GM21529 (cell line): ENCODE measurements at regions not wholly inside any gene's neighbourhood (a gene's known extent, or its start where the extent isn't known, plus 50 kb on each side); places are given as distances from the start of the nearest gene placed in this dataset.
"Not testable (repeated sequence)": the region's sequence is repeated elsewhere in the genome, so short reads cannot be mapped to it uniquely, and the experiment has no call there.

Experiments used
- ATAC-seq: cut with Tn5 transposase; IDR thresholded peaks from one replicate; pipeline ENCODE4 v1.9.1; 2021; ENCODE audit not compliant: unreplicated experiment

DNA sequence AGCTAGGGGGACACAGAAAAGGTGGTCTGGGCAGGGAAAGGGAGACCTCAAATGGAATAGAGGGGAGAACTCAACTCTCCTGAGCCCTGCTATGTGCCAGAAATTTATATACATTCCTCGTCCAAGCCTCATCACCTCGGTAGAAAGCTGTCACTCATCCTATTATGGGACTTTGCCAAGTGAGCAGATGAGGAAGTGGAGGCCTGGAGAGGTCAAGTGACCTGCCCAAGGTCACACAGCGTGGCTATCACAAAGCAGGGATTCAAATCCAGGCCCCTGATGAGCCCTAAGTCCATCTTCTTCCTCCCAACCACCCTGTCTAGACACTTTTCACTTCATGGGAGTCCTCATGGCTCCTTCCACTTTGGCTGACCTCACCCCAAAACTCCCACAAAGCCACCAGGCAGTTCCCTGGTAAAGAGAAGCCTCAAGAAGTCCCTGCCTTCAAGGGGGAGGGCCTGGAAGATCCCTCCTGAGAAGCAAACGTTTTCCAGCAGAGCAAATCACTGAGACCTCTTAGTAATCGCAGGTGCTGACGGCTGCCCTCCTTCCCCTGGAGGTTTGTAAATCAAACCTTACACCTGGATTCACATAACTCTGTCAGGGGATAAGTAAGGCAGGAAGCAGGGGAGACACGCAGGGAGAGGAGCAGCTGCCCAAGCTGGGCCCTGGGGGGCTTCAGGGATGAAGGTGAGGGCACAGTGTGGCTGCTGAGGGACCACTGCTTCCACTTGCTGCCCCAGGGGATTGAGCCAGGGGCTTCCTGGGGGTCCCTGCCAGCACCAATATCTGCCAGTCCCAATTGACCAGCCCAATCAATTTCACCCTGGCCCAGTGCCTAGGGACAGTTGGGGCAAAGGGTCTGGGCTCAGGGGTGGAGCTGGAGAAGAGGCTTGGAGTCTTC is 351.2 kb downstream of the MATN1 start:
- no peak for ATAC-seq

DNA sequence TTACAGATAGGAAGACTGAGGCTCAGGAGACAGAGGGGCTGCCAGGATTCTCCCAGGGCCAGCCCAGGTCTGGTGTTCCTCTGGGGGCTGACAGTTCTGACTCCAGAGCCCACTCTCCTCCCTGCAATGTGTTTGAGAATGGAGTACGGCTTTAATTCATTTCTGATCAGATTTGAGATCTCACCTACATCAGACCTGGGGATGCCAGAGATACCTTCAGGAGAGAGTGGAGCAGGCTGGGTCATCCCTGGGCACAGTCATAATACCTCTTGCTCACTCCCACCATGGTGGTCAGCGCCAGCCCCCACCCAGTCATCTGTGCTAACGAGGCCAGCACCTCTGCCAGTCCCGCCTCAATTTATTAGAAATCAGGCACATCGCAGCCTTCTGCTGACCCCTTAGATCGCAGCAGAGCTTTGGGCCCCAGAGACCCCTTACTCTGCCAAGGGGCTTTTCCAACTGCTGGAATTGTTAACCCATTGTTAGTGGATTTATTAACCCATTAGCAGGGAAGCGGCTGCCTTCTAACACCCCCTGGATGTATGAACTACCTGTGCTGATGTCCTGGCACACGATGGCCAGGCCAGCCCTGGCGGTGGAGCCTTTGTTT is 352.1 kb downstream of the MATN1 start:
- no peak for ATAC-seq

DNA sequence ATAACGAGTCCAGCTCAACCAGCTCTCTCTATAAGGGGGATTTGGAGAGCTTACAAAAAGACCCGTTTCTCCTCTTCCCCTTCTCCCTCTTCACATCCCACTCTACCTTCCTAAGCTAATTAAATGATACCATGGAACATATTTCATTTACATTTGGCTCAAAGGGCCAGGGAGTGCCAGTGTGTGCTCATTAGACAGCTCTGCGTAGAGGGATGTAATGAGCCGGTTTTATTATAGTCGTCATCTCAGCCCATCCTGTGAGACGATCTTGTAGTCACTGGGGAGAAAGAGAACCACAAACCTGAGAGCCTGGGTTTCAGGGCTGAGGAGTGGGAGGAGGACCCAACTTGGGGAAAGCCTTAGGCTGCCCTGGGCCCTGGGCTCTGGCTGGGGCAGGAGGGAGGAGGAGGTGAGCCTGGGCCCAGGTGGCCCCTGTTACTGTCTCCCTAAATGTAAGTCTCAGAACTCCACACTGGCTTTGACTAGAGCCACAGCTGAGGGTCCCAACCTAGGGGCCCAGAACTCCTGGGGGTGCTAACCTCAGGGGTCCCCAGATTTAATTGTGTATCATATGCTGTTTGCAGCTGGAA is 354.6 kb downstream of the MATN1 start:
- ATAC-seq = no peak

DNA sequence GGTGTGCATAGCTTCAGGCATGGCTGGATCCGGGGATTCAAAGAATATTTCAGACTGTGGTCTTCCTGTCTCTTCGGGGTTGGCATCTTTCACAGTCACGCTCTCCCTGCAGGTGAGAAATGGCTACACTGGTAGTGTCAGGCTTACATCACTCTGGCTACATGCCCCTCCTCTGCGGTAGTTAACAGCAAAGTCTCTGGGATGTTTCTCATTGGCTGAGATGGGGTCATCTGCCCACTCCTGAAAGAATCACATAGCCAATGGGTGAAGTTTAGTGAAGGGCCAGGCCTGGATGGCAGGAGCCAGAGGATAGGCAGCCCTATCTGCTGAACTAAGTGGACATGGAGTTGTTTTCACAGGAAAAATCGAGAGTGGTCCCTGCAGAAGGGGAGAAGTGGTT is 356.5 kb downstream of the MATN1 start:
- ATAC-seq = no peak

DNA sequence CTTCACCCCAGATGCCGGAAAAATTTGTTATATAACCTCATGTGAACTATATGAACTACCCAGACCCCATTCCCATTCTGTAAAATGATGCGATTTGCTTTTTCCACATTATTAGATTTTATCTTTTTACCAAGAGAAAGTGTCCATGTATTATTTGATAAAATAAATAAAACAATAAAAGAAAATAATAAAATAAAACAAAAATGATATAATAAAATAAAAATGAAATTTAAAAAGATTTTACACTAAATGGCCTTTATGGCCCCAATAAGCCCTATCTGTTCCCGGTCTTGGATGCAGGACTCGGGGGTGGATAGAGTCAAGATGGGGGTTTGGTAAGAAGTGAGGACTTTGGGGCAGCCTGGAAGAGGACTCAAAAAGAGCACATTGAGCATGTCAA is 357.2 kb downstream of the MATN1 start:
- no peak for ATAC-seq

DNA sequence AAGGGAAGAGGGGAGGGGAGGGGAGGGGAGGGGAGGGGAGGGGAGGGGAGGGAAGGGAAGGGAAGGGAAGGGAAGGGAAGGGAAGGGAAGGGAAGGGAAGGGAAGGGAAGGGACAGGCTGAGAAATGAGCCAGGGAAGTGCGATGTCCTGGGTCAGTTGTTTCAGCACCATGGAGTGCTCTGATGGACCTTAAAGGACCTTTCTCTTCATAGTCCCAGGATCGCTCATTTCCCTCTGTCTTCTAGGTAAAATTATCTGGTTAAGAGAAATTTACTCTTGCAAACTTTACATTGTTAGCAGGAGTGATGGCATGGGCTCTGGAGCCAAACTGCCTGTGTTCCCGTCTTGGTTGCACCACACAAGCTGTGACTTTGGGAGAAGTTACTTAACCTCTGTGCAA is 357.8 kb downstream of the MATN1 start:
- ATAC-seq = no peak

DNA sequence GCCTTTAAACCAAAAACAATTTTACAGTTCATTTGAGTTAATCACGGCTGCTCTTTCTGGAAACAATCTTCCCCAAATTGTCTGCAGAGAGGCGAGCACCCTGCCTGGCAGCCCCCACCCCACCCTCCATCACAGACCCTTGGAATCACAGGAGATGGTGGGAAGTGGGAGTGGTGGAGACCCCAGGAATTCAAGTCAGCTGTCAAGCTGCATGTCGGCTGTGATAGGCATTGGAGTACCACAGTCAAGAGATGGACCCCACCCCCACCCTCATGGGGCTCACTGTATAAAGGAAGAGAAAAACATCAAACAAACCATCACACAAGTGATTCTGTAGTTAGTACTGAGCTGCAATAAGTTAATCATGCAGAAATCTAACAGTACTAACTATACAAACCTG is 360.4 kb downstream of the MATN1 start:
- no peak for ATAC-seq

DNA sequence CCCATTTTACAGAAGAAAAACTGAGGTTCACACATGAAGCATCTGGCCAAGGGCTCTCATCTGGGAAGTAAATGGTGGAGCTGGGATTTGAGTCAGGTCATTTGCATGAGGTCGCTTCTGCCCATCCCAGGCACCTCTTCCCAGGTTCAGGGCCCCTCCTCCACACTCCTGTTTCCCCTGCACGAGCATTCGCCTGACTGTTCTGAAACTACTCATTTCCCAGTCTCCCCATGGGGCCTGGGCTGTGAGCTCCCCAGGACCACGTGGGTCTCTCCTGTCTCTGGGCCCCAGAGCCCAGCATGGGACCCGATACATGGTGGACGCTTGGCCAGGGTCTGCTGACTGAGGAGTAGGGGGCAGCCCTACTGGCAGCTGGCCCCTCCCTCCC is 360.8 kb downstream of the MATN1 start:
- no peak for ATAC-seq

DNA sequence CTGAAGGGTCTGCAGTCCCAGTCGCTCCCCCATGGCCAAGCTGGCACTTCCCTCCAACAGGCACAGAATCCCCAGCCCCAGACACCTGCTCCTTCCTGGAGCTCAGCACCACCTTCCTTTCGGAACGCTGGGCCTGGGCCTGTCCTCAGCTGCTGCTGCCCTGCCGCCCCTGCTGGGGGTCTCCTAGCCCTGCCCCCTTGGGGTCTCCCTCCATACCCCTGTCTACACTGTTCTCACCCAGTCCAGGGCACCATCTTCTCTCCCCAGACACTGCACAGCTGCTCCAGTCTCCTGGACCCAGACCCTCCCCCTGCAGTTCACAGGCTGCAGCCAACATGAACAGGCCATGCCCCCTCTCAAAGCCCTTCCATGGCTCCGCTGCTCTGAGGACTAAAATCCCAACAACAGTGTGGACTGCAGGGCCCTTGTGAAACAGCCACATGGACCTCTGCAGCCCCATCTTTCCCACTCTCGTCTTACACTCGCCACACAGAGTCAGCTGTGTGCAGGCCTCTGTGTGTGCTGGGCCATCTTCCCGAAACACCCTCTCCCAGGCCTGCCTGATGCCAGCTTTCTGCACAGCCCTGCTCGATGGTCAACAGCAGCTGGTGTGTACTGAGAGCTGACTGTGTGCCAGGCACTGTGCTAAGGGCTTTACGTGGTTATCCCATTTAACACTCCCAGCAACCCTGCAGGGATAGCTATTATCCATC is 361.3 kb downstream of the MATN1 start:
- ATAC-seq = not testable (repeated sequence)

DNA sequence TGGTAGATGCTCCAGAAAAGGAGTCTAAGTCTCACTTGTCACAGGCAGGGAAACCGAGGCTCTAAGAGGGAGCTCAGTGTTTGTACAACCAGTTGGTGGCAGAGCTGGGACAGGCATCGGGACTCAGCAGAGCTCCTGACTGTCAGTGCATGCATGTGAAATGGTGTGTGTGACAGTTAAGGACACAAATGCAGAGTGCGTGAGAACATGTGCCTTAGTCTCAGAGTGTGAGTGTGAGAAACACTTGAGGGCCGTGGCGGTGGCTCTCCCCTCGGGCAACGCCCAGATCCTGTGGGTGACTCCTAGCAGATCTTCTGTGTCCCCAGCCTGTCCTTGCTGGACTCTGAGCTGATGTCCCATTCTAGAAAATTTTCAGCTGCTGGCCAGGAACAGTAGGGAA is 362.6 kb downstream of the MATN1 start:
- ATAC-seq = no peak

DNA sequence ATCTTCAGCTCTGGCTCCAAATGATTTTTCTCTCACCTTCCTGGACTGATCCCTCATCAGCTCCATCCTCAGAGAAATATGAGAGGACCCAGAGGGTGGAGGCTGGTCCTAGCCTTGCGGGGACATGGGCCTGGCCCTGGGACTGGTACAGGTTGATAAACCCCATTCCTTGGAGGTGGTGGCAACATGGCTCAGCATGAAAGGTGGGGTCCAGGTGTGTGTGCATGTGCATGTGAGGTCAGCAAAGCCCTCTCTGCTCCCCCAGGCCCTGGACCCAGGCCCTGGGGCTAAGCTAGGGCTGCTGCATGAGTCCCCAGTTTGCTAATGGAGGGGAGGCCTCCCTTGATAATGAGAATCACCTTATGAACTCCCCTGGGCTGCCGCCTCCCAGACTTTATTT is 363.1 kb downstream of the MATN1 start:
- no peak for ATAC-seq

DNA sequence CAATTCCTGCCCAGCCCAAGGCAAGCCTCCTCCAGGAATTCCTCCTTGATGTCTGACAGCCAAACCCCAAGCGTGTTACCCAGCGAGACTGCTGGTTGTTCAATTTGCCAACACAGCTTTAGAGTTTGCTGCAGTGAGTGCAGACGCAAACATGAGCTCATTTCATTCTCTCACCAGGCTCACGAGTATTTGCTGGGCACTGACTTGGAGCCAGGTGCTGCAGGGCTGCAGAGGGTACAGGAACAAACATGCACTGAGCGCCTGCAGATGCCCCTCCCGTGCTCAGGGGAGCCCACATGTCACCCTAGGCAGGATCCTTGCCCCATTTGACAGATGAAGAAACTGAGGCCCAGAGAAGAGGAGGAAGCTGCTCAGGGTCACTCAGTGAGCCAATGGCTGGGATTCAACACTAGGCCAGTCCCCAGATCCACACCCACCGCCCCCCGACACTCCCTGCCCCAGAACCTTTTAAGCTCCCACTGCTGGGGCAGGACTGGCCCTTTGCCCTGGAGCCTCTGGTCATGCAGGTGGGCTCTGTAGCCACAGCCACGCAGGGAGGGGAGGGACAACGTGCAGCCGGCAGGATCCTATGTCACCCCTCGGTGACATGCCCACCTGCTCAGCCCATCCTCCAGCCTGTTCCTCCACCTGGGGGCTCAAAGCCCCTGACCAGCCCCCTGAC is 363.7 kb downstream of the MATN1 start:
- no peak for ATAC-seq

DNA sequence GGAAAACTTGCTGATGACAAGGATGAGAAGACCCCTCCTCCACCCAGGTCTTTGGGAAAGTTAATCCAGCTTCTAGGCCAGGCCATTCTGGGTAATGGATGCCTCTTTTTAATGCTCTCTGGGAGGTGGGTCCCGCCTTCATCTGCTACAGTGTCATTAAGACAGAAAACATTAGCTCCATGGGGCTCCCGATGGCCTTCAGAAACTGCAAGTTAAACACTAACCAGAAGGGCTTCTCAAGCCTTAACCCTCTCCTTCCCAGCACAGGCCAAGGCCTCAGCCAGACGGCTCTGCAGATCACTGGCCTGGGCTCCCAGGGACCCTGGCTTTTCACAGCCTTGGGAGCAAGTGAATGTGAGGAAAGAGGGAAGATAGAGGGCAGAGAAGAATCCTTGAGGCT is 364.9 kb downstream of the MATN1 start:
- no peak for ATAC-seq

DNA sequence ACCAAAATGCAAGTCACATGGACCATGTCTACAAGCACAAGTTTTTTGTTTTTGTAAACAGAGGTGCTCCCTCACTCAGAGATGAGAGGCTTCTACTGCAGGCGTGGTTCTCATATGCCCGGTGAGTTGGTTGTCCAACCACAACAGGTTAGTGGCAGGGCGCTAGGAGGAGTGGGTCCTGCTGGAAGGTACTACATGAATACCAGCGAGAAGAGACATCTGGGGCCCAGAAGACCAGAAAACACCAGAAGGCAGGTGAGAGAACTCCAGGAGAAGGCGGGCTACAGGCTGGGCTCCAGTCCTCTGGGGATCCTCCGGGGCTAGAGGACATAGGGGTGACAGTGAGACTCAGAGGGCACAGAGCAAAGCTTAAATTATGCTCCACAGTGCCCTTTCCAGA is 366.5 kb downstream of the MATN1 start:
- ATAC-seq = no peak

DNA sequence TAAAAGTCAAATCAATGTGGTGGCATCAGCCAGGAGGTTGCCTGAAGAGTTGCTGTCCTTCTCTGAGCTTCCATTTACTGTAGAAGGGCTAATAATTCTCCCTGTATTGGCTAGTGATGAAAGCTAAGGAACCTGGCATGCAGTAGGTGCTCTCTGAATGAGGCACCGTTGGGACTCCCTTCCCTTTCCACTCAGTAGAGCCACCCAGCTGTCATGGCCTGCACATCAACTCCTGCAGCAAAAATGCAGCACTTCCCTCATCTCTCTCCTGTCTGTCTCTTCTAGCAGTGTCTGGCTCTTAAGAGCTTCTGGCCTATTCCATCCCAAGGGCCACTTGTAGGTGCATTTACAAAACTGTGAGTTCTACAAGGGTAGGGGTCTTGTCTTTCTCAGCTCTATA is 369.0 kb downstream of the MATN1 start:
- no peak for ATAC-seq

DNA sequence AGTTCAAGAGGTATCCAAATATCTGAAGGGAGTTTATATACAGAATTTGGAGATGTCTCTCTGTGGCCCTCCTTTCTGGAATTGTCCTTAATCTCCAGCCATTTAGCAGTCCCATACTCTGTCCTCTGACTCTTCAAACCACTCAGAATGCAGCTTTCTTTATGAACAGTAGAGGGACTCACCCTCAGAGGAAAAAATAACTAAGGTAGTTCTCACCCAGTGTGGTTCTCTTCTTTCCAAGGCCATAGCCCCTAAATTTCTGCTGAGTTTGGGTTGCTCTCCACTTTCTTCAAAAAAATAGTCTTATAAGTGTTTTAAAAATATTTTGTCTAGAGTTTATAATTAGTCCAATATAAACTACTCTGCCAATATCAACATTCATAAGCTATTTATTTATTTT is 369.7 kb downstream of the MATN1 start:
- no peak for ATAC-seq

DNA sequence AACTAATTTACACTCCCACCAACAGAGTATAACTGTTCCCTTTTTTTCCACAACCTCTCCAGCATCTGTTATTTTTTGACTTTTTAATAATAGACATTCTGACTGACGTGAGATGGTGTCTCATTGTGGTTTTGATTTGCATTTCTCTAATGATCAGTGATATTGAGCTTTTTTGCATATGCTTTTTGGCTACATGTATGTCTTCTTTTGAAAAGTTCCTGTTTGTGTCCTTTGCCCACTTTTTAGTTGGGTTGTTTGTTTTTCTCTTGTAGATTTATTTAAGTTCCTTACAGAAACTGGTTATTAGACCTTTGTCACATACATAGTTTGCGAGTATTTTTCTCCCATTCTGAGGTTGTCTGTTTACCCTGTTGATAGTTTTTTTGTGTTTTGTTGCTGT is 375.2 kb downstream of the MATN1 start:
- no peak for ATAC-seq

DNA sequence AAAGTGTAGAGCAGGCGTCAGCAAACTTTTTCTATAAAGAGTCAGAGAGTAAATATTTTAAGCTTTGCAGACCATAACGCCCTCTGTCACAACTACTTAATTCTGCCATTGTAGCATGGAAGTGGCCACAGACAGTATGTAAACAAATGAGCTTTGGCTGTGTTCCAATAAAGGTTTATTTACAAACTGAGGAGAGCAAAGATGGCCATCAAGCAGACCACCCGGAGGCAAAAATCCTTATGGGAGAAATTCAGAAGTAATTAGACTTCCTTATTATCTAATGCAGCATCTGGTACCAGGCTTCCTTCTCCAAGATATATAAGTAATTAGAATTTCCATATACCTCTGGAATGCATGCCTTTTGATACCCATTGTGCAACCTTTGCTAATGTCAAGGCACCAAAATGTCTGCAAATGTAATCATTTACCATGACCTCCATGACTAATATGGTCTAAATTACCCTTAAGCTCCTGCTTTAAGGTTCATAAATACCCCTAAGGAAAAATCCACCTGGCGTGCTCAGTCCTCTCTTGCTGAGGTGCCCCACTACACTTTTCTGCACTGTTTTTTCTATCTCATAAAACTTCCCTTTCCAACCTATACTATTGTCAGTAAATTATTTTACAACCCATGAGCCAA is 377.8 kb downstream of the MATN1 start:
- ATAC-seq = no peak

DNA sequence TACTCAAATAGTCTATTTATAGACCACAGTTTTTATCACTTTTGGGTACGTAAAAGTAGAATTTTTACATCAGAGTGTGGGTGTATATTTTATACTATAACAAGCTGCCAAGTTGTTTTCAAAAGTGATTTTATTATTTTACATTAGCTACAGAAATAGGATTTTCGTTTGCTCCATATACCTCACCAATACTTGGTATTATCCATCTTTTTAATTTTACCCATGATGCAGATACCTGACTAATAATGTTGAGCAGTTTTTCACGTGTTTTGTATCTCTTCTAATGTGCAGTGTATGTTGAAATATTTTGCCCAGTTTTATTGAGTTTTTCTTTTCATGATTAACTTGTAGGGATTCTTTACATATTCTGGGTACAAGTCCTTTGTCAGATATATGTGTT is 379.8 kb downstream of the MATN1 start:
- ATAC-seq = no peak

DNA sequence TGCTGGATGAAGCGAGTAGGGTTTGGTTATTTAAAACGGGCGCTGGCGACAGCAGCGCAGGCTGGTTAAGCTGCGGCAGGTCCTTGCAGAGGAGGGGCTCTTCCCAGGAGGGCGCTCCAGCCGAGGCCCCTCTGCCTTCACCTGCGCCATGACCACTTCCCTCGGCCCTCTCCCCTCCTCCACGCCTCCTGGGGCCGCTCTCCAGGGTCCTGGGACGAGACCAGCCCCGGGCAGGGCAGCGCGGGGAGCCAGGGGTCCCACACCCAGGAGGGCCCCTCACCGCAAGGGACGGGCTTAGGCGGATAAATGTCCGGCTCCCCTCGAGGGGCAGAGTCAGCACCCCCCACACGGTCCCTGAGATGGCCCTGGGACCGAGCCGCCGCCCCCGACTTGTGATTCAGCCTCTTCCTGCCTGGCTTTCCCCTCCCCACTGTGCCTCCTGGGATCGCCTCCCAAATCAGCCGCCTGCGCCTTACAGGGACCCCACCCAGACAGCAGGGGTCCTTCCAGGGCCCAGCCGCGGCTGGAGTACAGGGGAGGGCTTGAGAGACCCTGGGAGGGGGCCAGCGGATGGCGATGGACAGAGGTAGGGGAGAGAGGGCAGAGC is 380.7 kb downstream of the MATN1 start:
- no peak for ATAC-seq
